Thyroid gland (tissue), 4 donors: ENCODE measurements at regions not wholly inside any gene's neighbourhood (a gene's known extent, or its start where the extent isn't known, plus 50 kb on each side); places are given as distances from the start of the nearest gene placed in this dataset.

Experiments
- DNase-seq, 2 donors: peaks; one replicate each; pipeline ENCODE4 v3.0.0-alpha.2; 2019
- H3K27ac ChIP-seq, 3 donors: fragments of 200-600 bp; sonication (generic); 1 replicate in 2 of 3; 2 replicates in 1 of 3; pipeline ENCODE4 v1.5.1; 2016 to 2019; ENCODE audit warnings: mild to moderate bottlenecking in 1 of 3, moderate library complexity in 1 of 3
- H3K27me3 ChIP-seq: fragments of 200-600 bp; sonication (generic); one replicate; pipeline ENCODE4 v1.5.1; 2019
- H3K36me3 ChIP-seq, 2 donors: fragments of 200-600 bp; sonication (generic); one replicate each; pipeline ENCODE4 v1.5.1; 2016 to 2019
- H3K4me1 ChIP-seq, 2 donors: fragments of 200-600 bp; sonication (generic); one replicate each; pipeline ENCODE4 v1.5.1; 2017 to 2019
- H3K4me3 ChIP-seq, 3 donors: fragments of 200-600 bp; sonication (generic); replicated peaks in 1 of 3; 1 replicate in 2 of 3; 2 replicates in 1 of 3; pipeline ENCODE4 v1.5.1; 2016; ENCODE audit warnings: mild to moderate bottlenecking in 1 of 3
- H3K9me3 ChIP-seq: fragments of 200-600 bp; sonication (generic); one replicate; pipeline ENCODE4 v1.5.1; 2017
- CTCF ChIP-seq, 6 experiments: fragments of 200-600 bp in 3 of 6; fragments of 450-650 bp in 3 of 6; sonication (generic) in 3 of 6; IDR thresholded peaks; one replicate each; pipeline ENCODE4 v1.5.1; 2016 to 2019; ENCODE audit warnings: antibody characterized with exemption in 6 of 6, mild to moderate bottlenecking in 2 of 6, inconsistent platforms in 1 of 6, moderate library complexity in 1 of 6
- POLR2A ChIP-seq, 2 donors: fragments of 450-650 bp; IDR thresholded peaks; one replicate each; pipeline ENCODE4 v1.6.1; 2017; ENCODE audit warnings: antibody characterized with exemption in 2 of 2, mild to moderate bottlenecking in 2 of 2, moderate library complexity in 1 of 2
- WGBS, 2 donors: methylation state at CpG; one replicate each; pipeline ENCODE4 v1.1.5; 2017; 5-methylcytosine and 5-hydroxymethylcytosine counted together
- intact Hi-C: fragments of 100-400 bp; cut with DNase I; formaldehyde crosslinking; loops from one replicate; pipeline ENCODE4 v1.15.1; 2023

- WGBS, 2 donors, result 65 to 89% methylated on average over 3 of the region's 3 CpGs
- H3K36me3 ChIP-seq, result no peaks in the 10 kb centered on the region
- no peak overlapping the region for H3K27ac ChIP-seq
- DNase-seq, result no peak
- no peak for TF ChIP-seq POLR2A (IDR thresholded peaks at IDR 0.05)
- TF ChIP-seq CTCF (IDR thresholded peaks at IDR 0.05), result no peak
- intact Hi-C loops, result loop anchor here (10.0 kb wide), 1 partner anchor 109 kb away; no protein-coding TSS in a partner anchor
- no peaks in the 10 kb centered on the region for H3K9me3 ChIP-seq
- H3K4me3 ChIP-seq, result no peak overlapping the region
- no peaks in the 10 kb centered on the region for H3K27me3 ChIP-seq
- H3K4me1 ChIP-seq, result peaks cover 30 to 33% of the 10 kb centered on the region in 2 donors
Observed at GRCh38 chr11:128345316-128345715, 242.0 kb downstream of the ETS1 start.

- H3K27ac ChIP-seq, result no peak overlapping the region
- H3K4me3 ChIP-seq, result no peak overlapping the region
- intact Hi-C loops, result loop anchor here (10.0 kb wide), 1 partner anchor 111 kb away; no protein-coding TSS in a partner anchor
- DNase-seq, result no peak
- WGBS, 2 donors, result 88 to 94% methylated on average over 4 of the region's 4 CpGs
- no peaks in the 10 kb centered on the region for H3K9me3 ChIP-seq
- H3K36me3 ChIP-seq, result no peaks in the 10 kb centered on the region
- TF ChIP-seq POLR2A (IDR thresholded peaks at IDR 0.05) (no peak), CTCF (IDR thresholded peaks at IDR 0.05) (no peak)
- H3K27me3 ChIP-seq, result no peaks in the 10 kb centered on the region
- peaks cover 30 to 33% of the 10 kb centered on the region in 2 donors for H3K4me1 ChIP-seq
Observed at GRCh38 chr11:128343870-128344269, 243.5 kb downstream of the ETS1 start.

- Histone ChIP-seq H3K9me3 (no peaks in the 10 kb centered on the region), H3K27ac (peak overlapping the region; percentile 43 to 87 (median 69)), H3K4me1 (peaks cover 30 to 33% of the 10 kb centered on the region in 2 donors), H3K4me3 (no peak overlapping the region), H3K36me3 (no peaks in the 10 kb centered on the region), H3K27me3 (no peaks in the 10 kb centered on the region)
- 47 to 51% methylated on average over 2 of the region's 2 CpGs for WGBS, 2 donors
- intact Hi-C loops, result loop anchor here (10.0 kb wide), 1 partner anchor 112 kb away; no protein-coding TSS in a partner anchor
- DNase-seq, result no peak
- TF ChIP-seq CTCF (IDR thresholded peaks at IDR 0.05), result no peak
- TF ChIP-seq POLR2A (IDR thresholded peaks at IDR 0.05), result no peak
Observed at GRCh38 chr11:128343135-128343514, 244.2 kb downstream of the ETS1 start.

GRCh38 chr11:128342511-128343134 lies 244.7 kb downstream of the ETS1 start:
- intact Hi-C loops, result loop anchor here (10.0 kb wide), 1 partner anchor 112 kb away; no protein-coding TSS in a partner anchor
- Histone ChIP-seq H3K27ac (peak overlapping the region; percentile 43 to 87 (median 69)), H3K27me3 (no peaks in the 10 kb centered on the region), H3K36me3 (no peaks in the 10 kb centered on the region), H3K4me3 (no peak overlapping the region), H3K9me3 (no peaks in the 10 kb centered on the region), H3K4me1 (peaks cover 30 to 33% of the 10 kb centered on the region in 2 donors)
- 20 to 21% methylated on average over 7 of the region's 7 CpGs for WGBS, 2 donors
- peak; percentile 94 to 95 for DNase-seq
- no peak for TF ChIP-seq POLR2A (IDR thresholded peaks at IDR 0.05)
- no peak for TF ChIP-seq CTCF (IDR thresholded peaks at IDR 0.05)
